Stimulated activated CD8-positive, alpha-beta memory T cell treated with anti-CD3 and anti-CD28 coated beads, Interleukin-15, amount 100 ng/mL, for 48 hours (primary cell): ENCODE measurements at regions not wholly inside any gene's neighbourhood (a gene's known extent, or its start where the extent isn't known, plus 50 kb on each side); places are given as distances from the start of the nearest gene placed in this dataset.

ENCODE experiments used
- DNase-seq, 2 donors: peaks; one replicate each; pipeline ENCODE4 v3.0.0-alpha.2; 2020; ENCODE audit warnings: low read depth in 2 of 2

GRCh38 chr18:75679331-75679730, 251.8 kb upstream of the SMIM21 start:
- DNase-seq = no peak

- no peak for DNase-seq
Observed at GRCh38 chr18:75678627-75679026, 251.1 kb upstream of the SMIM21 start.

GRCh38 chr18:75677696-75678455, 250.4 kb upstream of the SMIM21 start:
- no peak for DNase-seq

- no peak for DNase-seq
Observed at GRCh38 chr18:75660932-75661331, 233.4 kb upstream of the SMIM21 start.

- DNase-seq = no peak
Observed at GRCh38 chr18:75659535-75660023, 232.1 kb upstream of the SMIM21 start.

GRCh38 chr18:75658330-75658729, 230.8 kb upstream of the SMIM21 start:
- DNase-seq = no peak

- DNase-seq = no peak
Observed at GRCh38 chr18:75656563-75657247, 229.2 kb upstream of the SMIM21 start.

- no peak for DNase-seq
Observed at GRCh38 chr18:75656035-75656434, 228.5 kb upstream of the SMIM21 start.

GRCh38 chr18:75654851-75655751, 227.6 kb upstream of the SMIM21 start:
- DNase-seq = no peak

GRCh38 chr18:75654386-75654785, 226.9 kb upstream of the SMIM21 start:
- no peak for DNase-seq

- no peak for DNase-seq
Observed at GRCh38 chr18:75652528-75652927, 225.0 kb upstream of the SMIM21 start.

GRCh38 chr18:75644871-75645270, 217.4 kb upstream of the SMIM21 start:
- DNase-seq = no peak

GRCh38 chr18:75643083-75643482, 215.6 kb upstream of the SMIM21 start:
- DNase-seq = no peak

GRCh38 chr18:75639472-75639831, 211.9 kb upstream of the SMIM21 start:
- no peak for DNase-seq

GRCh38 chr18:75638776-75639471, 211.4 kb upstream of the SMIM21 start:
- no peak for DNase-seq

- DNase-seq = no peak
Observed at GRCh38 chr18:75638223-75638775, 210.8 kb upstream of the SMIM21 start.

GRCh38 chr18:75635096-75635495, 207.6 kb upstream of the SMIM21 start:
- DNase-seq = no peak

GRCh38 chr18:75625966-75626365, 198.5 kb upstream of the SMIM21 start:
- no peak for DNase-seq

GRCh38 chr18:75624869-75625268, 197.4 kb upstream of the SMIM21 start:
- DNase-seq = no peak

GRCh38 chr18:75621818-75622217, 194.3 kb upstream of the SMIM21 start:
- DNase-seq = no peak

- no peak for DNase-seq
Observed at GRCh38 chr18:75618146-75618545, 190.6 kb upstream of the SMIM21 start.
